B cell (primary cell): ENCODE measurements at regions not wholly inside any gene's neighbourhood (a gene's known extent, or its start where the extent isn't known, plus 50 kb on each side); places are given as distances from the start of the nearest gene placed in this dataset.

Source experiments
- ATAC-seq: fragments of 200-7000 bp; cut with Tn5 transposase; one replicate; pipeline ENCODE4 v1.10.0; 2021; ENCODE audit warnings: low read depth, mild to moderate bottlenecking, moderate number of reproducible peaks, moderate library complexity
- CTCF ChIA-PET: fragments of 350-600 bp; sonication (Branson Sonifier 250); formaldehyde crosslinking; loops from one replicate; lab custom pipeline; 2021; ENCODE audit warnings: antibody characterized with exemption, inconsistent platforms; lab: Charles Lee
- POLR2A ChIA-PET: fragments of 350-600 bp; sonication (Branson Sonifier 250); formaldehyde crosslinking; loops from one replicate; lab custom pipeline; 2021; ENCODE audit warnings: antibody characterized with exemption; lab: Charles Lee
- DNase-seq: peaks from one replicate; pipeline ENCODE4 v3.0.0; 2013
- H2AFZ ChIP-seq: 2 replicates; pipeline ENCODE4 v1.6.1; 2012; ENCODE audit warnings: mild to moderate bottlenecking, low read depth, low read length; ENCODE audit not compliant: insufficient read depth, poor library complexity, severe bottlenecking
- H3K27ac ChIP-seq, 2 donors: 1 replicate in 1 of 2; 2 replicates in 1 of 2; pipeline ENCODE4 v1.5.1; 2012 to 2013; ENCODE audit warnings: low read length in 2 of 2, mild to moderate bottlenecking in 2 of 2, moderate library complexity in 1 of 2
- H3K27me3 ChIP-seq, 4 experiments: fragments of 200-600 bp in 1 of 4; sonication (generic) in 1 of 4; replicated peaks in 1 of 4; 1 replicate in 2 of 4; 2 replicates in 2 of 4; pipeline versions ENCODE4 v1.6.1 to v1.7.0; 2013 to 2016; ENCODE audit warnings: low read length in 3 of 4, mild to moderate bottlenecking in 2 of 4, mixed read lengths in 1 of 4, moderate library complexity in 1 of 4; ENCODE audit not compliant: insufficient read depth in 4 of 4, control insufficient read depth in 3 of 4; ENCODE audit errors: control extremely low read depth in 1 of 4
- H3K36me3 ChIP-seq, 2 experiments: replicated peaks in 1 of 2; 1 replicate in 1 of 2; 2 replicates in 1 of 2; pipeline versions ENCODE4 v1.6.1 to v1.7.1; 2013; ENCODE audit warnings: low read length in 1 of 2; ENCODE audit not compliant: insufficient read depth in 2 of 2, control insufficient read depth in 1 of 2; ENCODE audit errors: control extremely low read depth in 1 of 2, extremely low read depth in 1 of 2
- H3K4me1 ChIP-seq, 2 donors: fragments of 200-600 bp in 1 of 2; sonication (generic) in 1 of 2; 1 replicate in 1 of 2; 2 replicates in 1 of 2; pipeline versions ENCODE4 v1.5.1 to v1.6.1; 2013 to 2017; ENCODE audit warnings: low read length in 2 of 2; ENCODE audit not compliant: control insufficient read depth in 2 of 2, insufficient read depth in 2 of 2
- H3K4me2 ChIP-seq: replicated peaks from 2 replicates; pipeline ENCODE3; 2012; ENCODE audit warnings: mild to moderate bottlenecking, low read depth, low read length; ENCODE audit not compliant: poor library complexity, severe bottlenecking
- H3K4me3 ChIP-seq, 5 experiments: fragments of 200-600 bp in 1 of 5; sonication (generic) in 1 of 5; 1 replicate in 3 of 5; 2 replicates in 2 of 5; pipeline versions ENCODE4 v1.5.1 to v1.7.0; 2011 to 2016; ENCODE audit warnings: low read length in 4 of 5, mild to moderate bottlenecking in 4 of 5, low read depth in 2 of 5, control low read depth in 1 of 5, moderate library complexity in 1 of 5; ENCODE audit not compliant: insufficient read depth in 1 of 5; ENCODE audit errors: control extremely low read depth in 1 of 5, extremely low read depth in 1 of 5
- H3K79me2 ChIP-seq: fragments of 200-600 bp; sonication (generic); one replicate; pipeline ENCODE4 v1.6.0; 2016; ENCODE audit warnings: low read length; ENCODE audit not compliant: control insufficient read depth, insufficient read depth
- H3K9ac ChIP-seq: fragments of 200-600 bp; sonication (generic); 2 replicates; pipeline ENCODE4 v1.6.1; 2017; ENCODE audit warnings: mild to moderate bottlenecking, low read length, moderate library complexity
- H3K9me3 ChIP-seq, 3 donors: one replicate each; pipeline versions ENCODE4 v1.6.1 to v1.7.1; 2013; ENCODE audit warnings: low read length in 2 of 3; ENCODE audit not compliant: control insufficient read depth in 2 of 3, insufficient read depth in 1 of 3; ENCODE audit errors: control extremely low read depth in 1 of 3
- H4K20me1 ChIP-seq: 2 replicates; pipeline ENCODE4 v1.6.0; 2012; ENCODE audit warnings: mild to moderate bottlenecking, low read length; ENCODE audit not compliant: insufficient read depth, control insufficient read depth, poor library complexity, severe bottlenecking
- H3K27ac Mint-ChIP-seq: one replicate; pipeline ENCODE4 v1.8.0; 2021; ENCODE audit warnings: mixed read lengths
- H3K27me3 Mint-ChIP-seq: one replicate; pipeline ENCODE4 v1.8.0; 2021; ENCODE audit warnings: mixed read lengths
- H3K4me1 Mint-ChIP-seq: one replicate; pipeline ENCODE4 v1.8.0; 2021; ENCODE audit warnings: mixed read lengths
- H3K4me3 Mint-ChIP-seq: one replicate; pipeline ENCODE4 v1.8.0; 2021; ENCODE audit warnings: mixed read lengths
- H3K9me3 Mint-ChIP-seq: one replicate; pipeline ENCODE4 v1.8.0; 2022; ENCODE audit warnings: mixed read lengths; ENCODE audit not compliant: insufficient read depth
- EZH2 ChIP-seq: IDR thresholded peaks from 2 replicates; pipeline ENCODE4 v1.6.1; 2012; ENCODE audit warnings: borderline replicate concordance, low read depth, mild to moderate bottlenecking, moderate library complexity, low read length; ENCODE audit not compliant: insufficient read depth, poor library complexity, severe bottlenecking
- WGBS: methylation state at CpG from one replicate; pipeline ENCODE4 v1.1.5; 2013; ENCODE audit warnings: missing lambda C conversion rate; ENCODE audit not compliant: insufficient coverage; 5-methylcytosine and 5-hydroxymethylcytosine counted together
- intact Hi-C: fragments of 100-400 bp; cut with micrococcal nuclease; formaldehyde crosslinking; loops from one replicate; pipeline ENCODE4 v1.10.0; 2022
- TF ChIP-seq, protein P1 (sequence below): fragments of 200-600 bp; IDR thresholded peaks from one replicate; pipeline ENCODE4 v1.8.0; 2022; ENCODE audit warnings: antibody characterized with exemption, mild to moderate bottlenecking

GRCh38 chr11:26891501-26891900, 102.4 kb upstream of the FIBIN start:
- Histone ChIP-seq H3K9ac (no peak overlapping the region), H3K27ac (no peak overlapping the region), H3K4me3 (no peak overlapping the region), H3K36me3 (no peaks in the 10 kb centered on the region), H3K79me2 (no peaks in the 10 kb centered on the region), H3K4me1 (no peaks in the 10 kb centered on the region), H3K27me3 (no peaks in the 10 kb centered on the region), H3K4me2 (no peak overlapping the region), H4K20me1 (no peaks in the 10 kb centered on the region), H2AFZ (no peak overlapping the region), H3K9me3 (no peaks in the 10 kb centered on the region)
- POLR2A ChIA-PET = no interaction called here
- Mint-ChIP-seq H3K4me1 (no peaks in the 10 kb centered on the region), H3K27me3 (no peaks in the 10 kb centered on the region), H3K27ac (no peak overlapping the region), H3K4me3 (no peak overlapping the region), H3K9me3 (peaks cover 6% of the 10 kb centered on the region)
- no CpG with 5 or more reads among the region's 2 CpGs for WGBS
- TF ChIP-seq, protein P1, sequence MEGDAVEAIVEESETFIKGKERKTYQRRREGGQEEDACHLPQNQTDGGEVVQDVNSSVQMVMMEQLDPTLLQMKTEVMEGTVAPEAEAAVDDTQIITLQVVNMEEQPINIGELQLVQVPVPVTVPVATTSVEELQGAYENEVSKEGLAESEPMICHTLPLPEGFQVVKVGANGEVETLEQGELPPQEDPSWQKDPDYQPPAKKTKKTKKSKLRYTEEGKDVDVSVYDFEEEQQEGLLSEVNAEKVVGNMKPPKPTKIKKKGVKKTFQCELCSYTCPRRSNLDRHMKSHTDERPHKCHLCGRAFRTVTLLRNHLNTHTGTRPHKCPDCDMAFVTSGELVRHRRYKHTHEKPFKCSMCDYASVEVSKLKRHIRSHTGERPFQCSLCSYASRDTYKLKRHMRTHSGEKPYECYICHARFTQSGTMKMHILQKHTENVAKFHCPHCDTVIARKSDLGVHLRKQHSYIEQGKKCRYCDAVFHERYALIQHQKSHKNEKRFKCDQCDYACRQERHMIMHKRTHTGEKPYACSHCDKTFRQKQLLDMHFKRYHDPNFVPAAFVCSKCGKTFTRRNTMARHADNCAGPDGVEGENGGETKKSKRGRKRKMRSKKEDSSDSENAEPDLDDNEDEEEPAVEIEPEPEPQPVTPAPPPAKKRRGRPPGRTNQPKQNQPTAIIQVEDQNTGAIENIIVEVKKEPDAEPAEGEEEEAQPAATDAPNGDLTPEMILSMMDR = no peak
- no peak for TF ChIP-seq EZH2
- CTCF ChIA-PET = no interaction called here
- intact Hi-C loops = no loop called here
- DNase-seq (no peak), ATAC-seq (no peak)

GRCh38 chr11:26896719-26897118, 97.2 kb upstream of the FIBIN start:
- H3K27me3 ChIP-seq = no peaks in the 10 kb centered on the region
- Mint-ChIP-seq H3K27ac (no peak overlapping the region), H3K4me1 (no peaks in the 10 kb centered on the region), H3K4me3 (no peak overlapping the region), H3K27me3 (no peaks in the 10 kb centered on the region), H3K9me3 (peaks cover 3% of the 10 kb centered on the region)
- no peaks in the 10 kb centered on the region for H3K36me3 ChIP-seq
- ChIA-PET CTCF (no interaction called here), POLR2A (no interaction called here)
- H3K27ac ChIP-seq = no peak overlapping the region
- no peaks in the 10 kb centered on the region for H3K9me3 ChIP-seq
- intact Hi-C loops = no loop called here
- H2AFZ ChIP-seq = no peak overlapping the region
- no CpG with 5 or more reads among the region's 2 CpGs for WGBS
- H3K9ac ChIP-seq = no peak overlapping the region
- TF ChIP-seq, protein P1 = no peak
- no peak for TF ChIP-seq EZH2
- H3K4me3 ChIP-seq = no peak overlapping the region
- no peaks in the 10 kb centered on the region for H4K20me1 ChIP-seq
- H3K4me2 ChIP-seq = no peak overlapping the region
- DNase-seq (no peak), ATAC-seq (no peak)
- H3K4me1 ChIP-seq = no peaks in the 10 kb centered on the region
- H3K79me2 ChIP-seq = no peaks in the 10 kb centered on the region
